Keratinocyte (primary cell): ENCODE measurements at regions not wholly inside any gene's neighbourhood (a gene's known extent, or its start where the extent isn't known, plus 50 kb on each side); places are given as distances from the start of the nearest gene placed in this dataset.

ENCODE experiments used
- DNase-seq: peaks from one replicate; pipeline ENCODE4 v3.0.0-alpha.2; 2011; ENCODE audit warnings: low read depth, missing footprints, low spot score
- FAIRE-seq: peaks from 2 replicates; lab custom pipeline; 2011; peaks lifted over from hg19 to GRCh38; lab: Jason Lieb, UNC
- H2AFZ ChIP-seq: 2 replicates; pipeline ENCODE4 v1.6.0; 2012; ENCODE audit warnings: low read length, control low read depth, inconsistent platforms; ENCODE audit not compliant: control insufficient read depth
- H3K27ac ChIP-seq: 2 replicates; pipeline ENCODE4 v1.5.1; 2011; ENCODE audit warnings: low read length; ENCODE audit not compliant: control insufficient read depth, insufficient read depth
- H3K27me3 ChIP-seq: 3 replicates; pipeline ENCODE4 v1.6.0; 2011; ENCODE audit warnings: low read length; ENCODE audit not compliant: control insufficient read depth, insufficient read depth; ENCODE audit errors: extremely low read depth
- H3K36me3 ChIP-seq, 2 experiments: 2 replicates in 1 of 2; 3 replicates in 1 of 2; pipeline ENCODE4 v1.5.1; 2011; ENCODE audit warnings: low read length in 2 of 2, mild to moderate bottlenecking in 1 of 2; ENCODE audit not compliant: control insufficient read depth in 2 of 2, insufficient read depth in 2 of 2; ENCODE audit errors: extremely low read depth in 1 of 2
- H3K4me1 ChIP-seq: 3 replicates; pipeline ENCODE4 v1.5.1; 2011; ENCODE audit warnings: low read length; ENCODE audit not compliant: control insufficient read depth, insufficient read depth; ENCODE audit errors: extremely low read depth
- H3K4me2 ChIP-seq: 3 replicates; pipeline ENCODE4 v1.6.0; 2011; ENCODE audit warnings: low read depth, low read length; ENCODE audit not compliant: control insufficient read depth, insufficient read depth; ENCODE audit errors: extremely low read depth
- H3K4me3 ChIP-seq, 3 experiments: fragments of 200-600 bp in 1 of 3; sonication (generic) in 1 of 3; 2 replicates in 2 of 3; 3 replicates in 1 of 3; pipeline ENCODE4 v1.5.1; 2011 to 2016; ENCODE audit warnings: low read length in 3 of 3, mild to moderate bottlenecking in 3 of 3, control low read depth in 2 of 3, inconsistent platforms in 1 of 3, low read depth in 1 of 3, mixed read lengths in 1 of 3, mixed run types in 1 of 3, moderate library complexity in 1 of 3; ENCODE audit not compliant: control insufficient read depth in 2 of 3, insufficient read depth in 2 of 3; ENCODE audit errors: extremely low read depth in 1 of 3
- H3K79me2 ChIP-seq: 2 replicates; pipeline ENCODE4 v1.6.0; 2012; ENCODE audit warnings: low read length; ENCODE audit not compliant: control insufficient read depth, insufficient read depth
- H3K9ac ChIP-seq: 3 replicates; pipeline ENCODE4 v1.6.0; 2011; ENCODE audit warnings: low read length; ENCODE audit not compliant: control insufficient read depth, insufficient read depth; ENCODE audit errors: extremely low read depth
- H3K9me1 ChIP-seq: 3 replicates; pipeline ENCODE4 v1.6.0; 2011; ENCODE audit warnings: low read length; ENCODE audit not compliant: control insufficient read depth, insufficient read depth; ENCODE audit errors: extremely low read depth
- H3K9me3 ChIP-seq: 2 replicates; pipeline ENCODE4 v1.5.1; 2012; ENCODE audit warnings: low read depth, low read length; ENCODE audit not compliant: control insufficient read depth
- H4K20me1 ChIP-seq: 3 replicates; pipeline ENCODE4 v1.6.0; 2011; ENCODE audit warnings: low read length; ENCODE audit not compliant: control insufficient read depth, insufficient read depth; ENCODE audit errors: extremely low read depth
- CTCF ChIP-seq, 3 experiments: IDR thresholded peaks in 1 of 3; conservative IDR thresholded peaks in 1 of 3; optimal IDR thresholded peaks in 1 of 3; 2 replicates in 2 of 3; 3 replicates in 1 of 3; pipeline versions ENCODE3 to v1.5.1; 2011; ENCODE audit warnings: low read length in 3 of 3, mild to moderate bottlenecking in 3 of 3, moderate library complexity in 2 of 3, control low read depth in 1 of 3, inconsistent platforms in 1 of 3; ENCODE audit not compliant: insufficient read depth in 2 of 3; ENCODE audit errors: extremely low read depth in 1 of 3
- EZH2 ChIP-seq: IDR thresholded peaks from one replicate; pipeline ENCODE4 v1.6.1; 2012; ENCODE audit warnings: inconsistent platforms, mild to moderate bottlenecking, low read length, moderate library complexity
- dilution Hi-C: fragments of 300-500 bp; cut with MboI; formaldehyde crosslinking; loops from one replicate; pipeline ENCODE4 v1.7.0; 2020; ENCODE audit warnings: low sequenced_read_pairs; ENCODE audit not compliant: extremely low pct_ligation_motif_present

- dilution Hi-C loops = no loop called here
These were observed 77.5 kb downstream of the PHETA1 start for GRCh38 chr12:111291357-111291756.

GRCh38 chr12:111288771-111289170 lies 80.1 kb downstream of the PHETA1 start:
- no peak for FAIRE-seq
- no peak for DNase-seq
- H3K4me2 ChIP-seq = no peak overlapping the region
- H3K79me2 ChIP-seq = no peaks in the 10 kb centered on the region
- H3K27me3 ChIP-seq = peaks cover 7% of the 10 kb centered on the region
- H3K4me1 ChIP-seq = no peaks in the 10 kb centered on the region
- H3K36me3 ChIP-seq = no peaks in the 10 kb centered on the region
- no peak overlapping the region for H2AFZ ChIP-seq
- no peak overlapping the region for H3K4me3 ChIP-seq
- H3K9me1 ChIP-seq = no peaks in the 10 kb centered on the region
- TF ChIP-seq EZH2 (no peak), CTCF (optimal IDR thresholded peaks at IDR 0.05 in 1 of 3, IDR thresholded peaks at IDR 0.05 in 1 of 3, conservative IDR thresholded peaks at IDR 0.05 in 1 of 3; ENCODE audit: extremely low read depth in 1 of 3, insufficient read depth in 2 of 3, low read length in 3 of 3) (no peak)
- dilution Hi-C loops = no loop called here
- no peak overlapping the region for H3K27ac ChIP-seq
- no peak overlapping the region for H3K9ac ChIP-seq
- H4K20me1 ChIP-seq = no peaks in the 10 kb centered on the region
- H3K9me3 ChIP-seq = no peaks in the 10 kb centered on the region

More at GRCh38 chr12:111291357-111291756, 77.5 kb downstream of the PHETA1 start:
- H3K4me1 ChIP-seq = no peaks in the 10 kb centered on the region
- FAIRE-seq (no peak), DNase-seq (no peak)
- H3K4me2 ChIP-seq = no peak overlapping the region
- TF ChIP-seq CTCF (optimal IDR thresholded peaks at IDR 0.05 in 1 of 3, IDR thresholded peaks at IDR 0.05 in 1 of 3, conservative IDR thresholded peaks at IDR 0.05 in 1 of 3; ENCODE audit: extremely low read depth in 1 of 3, insufficient read depth in 2 of 3, low read length in 3 of 3) (no peak), EZH2 (no peak)
- no peak overlapping the region for H2AFZ ChIP-seq
- no peaks in the 10 kb centered on the region for H3K79me2 ChIP-seq
- no peak overlapping the region for H3K9ac ChIP-seq
- H3K27me3 ChIP-seq = no peaks in the 10 kb centered on the region
- no peaks in the 10 kb centered on the region for H3K9me1 ChIP-seq
- no peaks in the 10 kb centered on the region for H4K20me1 ChIP-seq
- H3K9me3 ChIP-seq = no peaks in the 10 kb centered on the region
- H3K36me3 ChIP-seq = no peaks in the 10 kb centered on the region
- H3K4me3 ChIP-seq = no peak overlapping the region
- no peak overlapping the region for H3K27ac ChIP-seq
